ENCODE measurements at regions not wholly inside any gene's neighbourhood (a gene's known extent, or its start where the extent isn't known, plus 50 kb on each side); places are given as distances from the start of the nearest gene placed in this dataset.

- no TSS peak for BruUV-seq (replicated peaks)
- Histone ChIP-seq H3K4me3 (ENCODE audit: low read depth, low read length, poor library complexity, severe bottlenecking) (no peak overlapping the region), H3K36me3 (ENCODE audit: insufficient read depth, low read length) (no peaks in the 10 kb centered on the region), H3K4me1 (ENCODE audit: insufficient read depth, low read length, poor library complexity, severe bottlenecking) (peaks cover 4% of the 10 kb centered on the region), H4K20me1 (ENCODE audit: insufficient read depth, low read length) (no peaks in the 10 kb centered on the region), H3K4me2 (ENCODE audit: low read length) (no peak overlapping the region), H3K9me2 (ENCODE audit: insufficient read depth, low read length) (no peaks in the 10 kb centered on the region), H3K9me3 (ENCODE audit: low read length) (no peaks in the 10 kb centered on the region), H3K79me2 (ENCODE audit: insufficient read depth, low read depth, low read length) (no peaks in the 10 kb centered on the region), H2AFZ (ENCODE audit: low read length) (no peak overlapping the region), H3K27ac (ENCODE audit: low read depth, low read length, poor library complexity, severe bottlenecking) (no peak overlapping the region)
- intact Hi-C loops (cut with micrococcal nuclease; ENCODE audit: unreplicated experiment), result no loop called here
- ChIA-PET POLR2A (interaction anchor here (0.8 to 1.5 kb wide), 3 partner anchors 10 to 55 kb away, joined by 3 to 4 read pairs (median 3); no protein-coding TSS in a partner anchor), CTCF (ENCODE audit: unreplicated experiment) (no interaction called here)
- TF ChIP-seq CTCF (conservative IDR thresholded peaks at IDR 0.05; ENCODE audit: low read length) (no peak), EZH2phosphoT487 (IDR thresholded peaks at IDR 0.05; ENCODE audit: borderline replicate concordance, low read depth, low read length) (no peak)
- DNase-seq (ENCODE audit: low spot score), result no peak
Observed at GRCh38 chr6:109291902-109292301, 90.4 kb downstream of the CD164 start.

GRCh38 chr6:109290143-109290931, 91.9 kb downstream of the CD164 start:
- ChIA-PET CTCF (ENCODE audit: unreplicated experiment) (no interaction called here), POLR2A (no interaction called here)
- no peak overlapping the region for H3K27ac ChIP-seq (ENCODE audit: low read depth, low read length, poor library complexity, severe bottlenecking)
- no peaks in the 10 kb centered on the region for H3K79me2 ChIP-seq (ENCODE audit: insufficient read depth, low read depth, low read length)
- peaks cover 4% of the 10 kb centered on the region for H3K4me1 ChIP-seq (ENCODE audit: insufficient read depth, low read length, poor library complexity, severe bottlenecking)
- H3K9me3 ChIP-seq (ENCODE audit: low read length), result no peaks in the 10 kb centered on the region
- BruUV-seq (replicated peaks), result no TSS peak
- TF ChIP-seq EZH2phosphoT487 (IDR thresholded peaks at IDR 0.05; ENCODE audit: borderline replicate concordance, low read depth, low read length) (no peak), CTCF (conservative IDR thresholded peaks at IDR 0.05; ENCODE audit: low read length) (no peak)
- no peaks in the 10 kb centered on the region for H3K36me3 ChIP-seq (ENCODE audit: insufficient read depth, low read length)
- H3K4me2 ChIP-seq (ENCODE audit: low read length), result no peak overlapping the region
- no peaks in the 10 kb centered on the region for H3K9me2 ChIP-seq (ENCODE audit: insufficient read depth, low read length)
- no peak overlapping the region for H2AFZ ChIP-seq (ENCODE audit: low read length)
- H3K4me3 ChIP-seq (ENCODE audit: low read depth, low read length, poor library complexity, severe bottlenecking), result no peak overlapping the region
- H4K20me1 ChIP-seq (ENCODE audit: insufficient read depth, low read length), result no peaks in the 10 kb centered on the region
- intact Hi-C loops (cut with micrococcal nuclease; ENCODE audit: unreplicated experiment), result no loop called here
- no peak for DNase-seq (ENCODE audit: low spot score)

GRCh38 chr6:109285366-109285765, 96.9 kb downstream of the CD164 start:
- no peak overlapping the region for H2AFZ ChIP-seq (ENCODE audit: low read length)
- no peak overlapping the region for H3K4me3 ChIP-seq (ENCODE audit: low read depth, low read length, poor library complexity, severe bottlenecking)
- H3K9me2 ChIP-seq (ENCODE audit: insufficient read depth, low read length), result no peaks in the 10 kb centered on the region
- CTCF ChIA-PET (ENCODE audit: unreplicated experiment), result no interaction called here
- no peaks in the 10 kb centered on the region for H3K79me2 ChIP-seq (ENCODE audit: insufficient read depth, low read depth, low read length)
- no peak for DNase-seq (ENCODE audit: low spot score)
- intact Hi-C loops (cut with micrococcal nuclease; ENCODE audit: unreplicated experiment), result no loop called here
- H3K36me3 ChIP-seq (ENCODE audit: insufficient read depth, low read length), result no peaks in the 10 kb centered on the region
- H3K27ac ChIP-seq (ENCODE audit: low read depth, low read length, poor library complexity, severe bottlenecking), result no peak overlapping the region
- POLR2A ChIA-PET, result no interaction called here
- H4K20me1 ChIP-seq (ENCODE audit: insufficient read depth, low read length), result no peaks in the 10 kb centered on the region
- no peaks in the 10 kb centered on the region for H3K4me1 ChIP-seq (ENCODE audit: insufficient read depth, low read length, poor library complexity, severe bottlenecking)
- no peaks in the 10 kb centered on the region for H3K9me3 ChIP-seq (ENCODE audit: low read length)
- BruUV-seq (replicated peaks), result no TSS peak
- TF ChIP-seq EZH2phosphoT487 (IDR thresholded peaks at IDR 0.05; ENCODE audit: borderline replicate concordance, low read depth, low read length) (no peak), CTCF (conservative IDR thresholded peaks at IDR 0.05; ENCODE audit: low read length) (no peak)
- H3K4me2 ChIP-seq (ENCODE audit: low read length), result no peak overlapping the region
